ENCODE measurements at regions not wholly inside any gene's neighbourhood (a gene's known extent, or its start where the extent isn't known, plus 50 kb on each side); places are given as distances from the start of the nearest gene placed in this dataset.

DNA sequence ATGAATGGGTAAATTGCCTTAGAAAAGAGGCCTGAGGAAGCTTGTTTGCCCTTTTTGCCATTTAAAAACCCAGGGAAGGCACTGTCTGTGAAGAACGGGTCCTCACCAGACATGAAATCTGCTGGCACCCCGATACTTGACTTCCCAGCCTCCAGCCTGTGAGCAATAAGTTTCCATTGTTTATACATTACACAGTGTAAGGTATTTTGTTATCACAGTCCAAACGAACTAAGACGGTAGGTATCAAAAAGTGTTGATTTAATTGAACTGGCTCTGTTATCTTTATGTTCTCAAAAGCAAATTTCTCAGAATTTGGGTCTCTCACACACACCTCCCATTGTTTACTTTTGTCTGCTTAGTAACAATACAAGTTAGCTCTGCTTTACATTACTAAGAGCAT, 181.1 kb upstream of the MARCKS start:
- POLR2A ChIA-PET = no interaction called here
- no peaks in the 10 kb centered on the region for H3K27me3 Mint-ChIP-seq
- H3K27ac Mint-ChIP-seq = no peak overlapping the region
- H3K9me3 Mint-ChIP-seq = no peaks in the 10 kb centered on the region
- H3K4me3 Mint-ChIP-seq = no peak overlapping the region
- no peaks in the 10 kb centered on the region for H3K36me3 Mint-ChIP-seq (ENCODE audit: low read depth)
- DNase-seq (no peak), ATAC-seq (ENCODE audit: low read depth) (no peak)
- H3K4me1 Mint-ChIP-seq = peaks cover 12% of the 10 kb centered on the region
- intact Hi-C loops (cut with micrococcal nuclease) = no loop called here
- CTCF ChIA-PET = no interaction called here
- TF ChIP-seq, protein P1, sequence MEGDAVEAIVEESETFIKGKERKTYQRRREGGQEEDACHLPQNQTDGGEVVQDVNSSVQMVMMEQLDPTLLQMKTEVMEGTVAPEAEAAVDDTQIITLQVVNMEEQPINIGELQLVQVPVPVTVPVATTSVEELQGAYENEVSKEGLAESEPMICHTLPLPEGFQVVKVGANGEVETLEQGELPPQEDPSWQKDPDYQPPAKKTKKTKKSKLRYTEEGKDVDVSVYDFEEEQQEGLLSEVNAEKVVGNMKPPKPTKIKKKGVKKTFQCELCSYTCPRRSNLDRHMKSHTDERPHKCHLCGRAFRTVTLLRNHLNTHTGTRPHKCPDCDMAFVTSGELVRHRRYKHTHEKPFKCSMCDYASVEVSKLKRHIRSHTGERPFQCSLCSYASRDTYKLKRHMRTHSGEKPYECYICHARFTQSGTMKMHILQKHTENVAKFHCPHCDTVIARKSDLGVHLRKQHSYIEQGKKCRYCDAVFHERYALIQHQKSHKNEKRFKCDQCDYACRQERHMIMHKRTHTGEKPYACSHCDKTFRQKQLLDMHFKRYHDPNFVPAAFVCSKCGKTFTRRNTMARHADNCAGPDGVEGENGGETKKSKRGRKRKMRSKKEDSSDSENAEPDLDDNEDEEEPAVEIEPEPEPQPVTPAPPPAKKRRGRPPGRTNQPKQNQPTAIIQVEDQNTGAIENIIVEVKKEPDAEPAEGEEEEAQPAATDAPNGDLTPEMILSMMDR (IDR thresholded peaks at IDR 0.05) = no peak

DNA sequence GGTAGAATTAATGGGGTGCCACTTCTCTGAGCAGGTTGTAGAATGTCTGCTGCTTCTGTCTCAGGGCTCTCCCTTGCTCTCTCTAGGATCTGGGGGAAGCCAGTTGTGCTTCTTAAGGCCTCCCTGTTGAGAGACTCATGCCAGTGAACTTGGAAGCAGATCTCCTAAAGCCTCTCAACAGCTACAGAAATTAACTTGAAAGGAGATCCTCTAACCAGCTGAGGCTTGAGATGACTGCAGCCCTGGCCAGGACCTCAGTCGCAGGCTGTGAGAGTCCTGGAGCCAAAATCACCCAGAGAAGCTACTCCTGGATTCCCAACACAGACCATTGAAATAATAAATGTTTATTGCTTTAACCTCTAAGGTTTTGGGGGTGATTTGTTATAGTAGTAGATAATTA, 180.2 kb upstream of the MARCKS start:
- H3K27me3 Mint-ChIP-seq = no peaks in the 10 kb centered on the region
- POLR2A ChIA-PET = no interaction called here
- TF ChIP-seq, protein P1 (IDR thresholded peaks at IDR 0.05) = no peak
- no peaks in the 10 kb centered on the region for H3K36me3 Mint-ChIP-seq (ENCODE audit: low read depth)
- no peak overlapping the region for H3K27ac Mint-ChIP-seq
- no peak for ATAC-seq (ENCODE audit: low read depth)
- no peak for DNase-seq
- H3K9me3 Mint-ChIP-seq = no peaks in the 10 kb centered on the region
- no peak overlapping the region for H3K4me3 Mint-ChIP-seq
- CTCF ChIA-PET = no interaction called here
- intact Hi-C loops (cut with micrococcal nuclease) = no loop called here
- H3K4me1 Mint-ChIP-seq = peaks cover 14% of the 10 kb centered on the region

DNA sequence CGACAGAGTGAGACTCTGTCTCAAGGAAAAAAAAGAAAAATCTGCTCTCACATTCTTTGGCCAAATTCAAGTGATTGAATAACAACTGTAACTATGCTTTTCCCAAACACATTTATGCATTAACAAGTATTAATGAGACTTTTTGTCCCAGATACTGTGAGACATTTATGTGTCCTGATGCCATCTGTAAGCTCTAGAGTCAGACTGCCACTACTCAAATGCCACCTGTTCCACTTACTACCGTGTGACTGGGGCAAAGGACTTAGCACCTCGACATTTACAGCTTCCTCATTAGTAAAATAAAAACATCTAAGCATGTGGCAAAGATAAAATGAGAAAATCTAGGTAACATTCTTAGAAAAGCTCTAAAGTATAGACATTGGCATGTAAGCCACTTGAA, 178.1 kb upstream of the MARCKS start:
- intact Hi-C loops (cut with micrococcal nuclease) = no loop called here
- DNase-seq = no peak
- no peaks in the 10 kb centered on the region for H3K9me3 Mint-ChIP-seq
- H3K27me3 Mint-ChIP-seq = no peaks in the 10 kb centered on the region
- TF ChIP-seq, protein P1 (IDR thresholded peaks at IDR 0.05) = no peak
- ChIA-PET POLR2A (interaction anchor here (0.6 kb wide), 1 partner anchor 40 kb away, joined by 6 read pairs; no protein-coding TSS in a partner anchor), CTCF (no interaction called here)
- no peaks in the 10 kb centered on the region for H3K36me3 Mint-ChIP-seq (ENCODE audit: low read depth)
- ATAC-seq (ENCODE audit: low read depth) = no peak
- H3K4me3 Mint-ChIP-seq = no peak overlapping the region
- H3K27ac Mint-ChIP-seq = no peak overlapping the region
- H3K4me1 Mint-ChIP-seq = peaks cover 14% of the 10 kb centered on the region

DNA sequence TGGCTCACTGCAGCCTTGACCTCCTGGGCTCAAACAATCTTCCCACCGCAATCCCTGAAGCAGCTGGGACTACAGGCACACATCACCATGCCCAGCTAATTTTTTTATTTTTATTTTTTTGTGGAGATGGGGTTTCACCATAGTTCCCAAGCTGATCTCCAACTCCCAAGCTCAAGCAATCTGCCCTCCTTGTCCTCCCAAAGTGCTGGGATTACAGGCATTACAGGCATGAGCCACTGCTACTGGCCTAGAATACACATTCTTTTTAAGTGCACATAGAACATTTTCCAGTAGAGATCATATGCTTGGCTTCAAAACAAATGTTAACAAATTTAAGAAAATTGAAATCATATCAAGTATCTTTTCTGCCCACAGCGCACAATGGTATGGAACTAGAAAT, 176.8 kb upstream of the MARCKS start:
- H3K36me3 Mint-ChIP-seq (ENCODE audit: low read depth) = no peaks in the 10 kb centered on the region
- ChIA-PET CTCF (no interaction called here), POLR2A (interaction anchor here (0.7 kb wide), 2 partner anchors 29 to 99 kb away, joined by 3 to 6 read pairs; no protein-coding TSS in a partner anchor)
- TF ChIP-seq, protein P1 (IDR thresholded peaks at IDR 0.05) = no peak
- no peaks in the 10 kb centered on the region for H3K27me3 Mint-ChIP-seq
- DNase-seq (no peak), ATAC-seq (ENCODE audit: low read depth) (no peak)
- H3K4me1 Mint-ChIP-seq = peaks cover 20% of the 10 kb centered on the region
- no peak overlapping the region for H3K4me3 Mint-ChIP-seq
- intact Hi-C loops (cut with micrococcal nuclease) = no loop called here
- no peak overlapping the region for H3K27ac Mint-ChIP-seq
- H3K9me3 Mint-ChIP-seq = no peaks in the 10 kb centered on the region

DNA sequence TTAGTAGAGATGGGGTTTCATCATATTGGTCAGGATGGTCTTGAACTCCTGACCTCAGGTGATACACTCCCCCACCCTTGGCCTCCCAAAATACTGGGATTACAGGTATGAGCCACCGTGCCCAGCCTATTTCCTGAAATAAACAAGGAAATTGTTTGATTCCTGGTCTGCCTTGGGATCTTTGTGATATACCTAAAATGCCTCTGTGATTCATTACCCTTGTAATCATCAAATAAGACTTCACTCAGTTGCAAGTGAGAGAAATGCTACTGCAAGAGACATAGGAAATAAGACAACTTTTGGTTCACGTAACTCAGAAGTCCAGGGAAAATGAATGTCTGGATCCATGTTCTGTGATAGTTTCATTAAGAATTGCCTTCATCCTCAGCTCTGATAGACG, 173.2 kb upstream of the MARCKS start:
- H3K36me3 Mint-ChIP-seq (ENCODE audit: low read depth) = no peaks in the 10 kb centered on the region
- ChIA-PET CTCF (no interaction called here), POLR2A (interaction anchor here (1.2 kb wide), 1 partner anchor 22 kb away, joined by 3 read pairs; no protein-coding TSS in a partner anchor)
- ATAC-seq (ENCODE audit: low read depth) = no peak
- H3K27me3 Mint-ChIP-seq = no peaks in the 10 kb centered on the region
- H3K4me3 Mint-ChIP-seq = no peak overlapping the region
- no peaks in the 10 kb centered on the region for H3K9me3 Mint-ChIP-seq
- no peak for DNase-seq
- intact Hi-C loops (cut with micrococcal nuclease) = loop anchor here (1.0 kb wide), 1 partner anchor 9 kb away; no protein-coding TSS in a partner anchor
- TF ChIP-seq, protein P1 (IDR thresholded peaks at IDR 0.05) = no peak
- H3K4me1 Mint-ChIP-seq = peaks cover 24% of the 10 kb centered on the region
- H3K27ac Mint-ChIP-seq = no peak overlapping the region
